ENCODE measurements at regions not wholly inside any gene's neighbourhood (a gene's known extent, or its start where the extent isn't known, plus 50 kb on each side); places are given as distances from the start of the nearest gene placed in this dataset.

- Histone ChIP-seq H3K4me3 (ENCODE audit: control insufficient read depth in 1 of 2, extremely low read depth in 1 of 2, low read length in 1 of 2) (no peak overlapping the region), H3K9me3 (no peaks in the 10 kb centered on the region), H3K27me3 (replicated peaks in 1 of 2; ENCODE audit: control insufficient read depth in 2 of 2, extremely low read depth in 1 of 2, insufficient read depth in 2 of 2, low read length in 1 of 2) (peaks cover 0 to 24% of the 10 kb centered on the region in 2 experiments), H3K27ac (ENCODE audit: low read length) (no peak overlapping the region), H3K36me3 (ENCODE audit: control insufficient read depth in 2 of 2, extremely low read depth in 1 of 2, insufficient read depth in 1 of 2, low read length in 1 of 2) (no peaks in the 10 kb centered on the region), H3K4me1 (ENCODE audit: control insufficient read depth in 1 of 2, extremely low read depth in 1 of 2, insufficient read depth in 2 of 2, low read length in 2 of 2) (peaks cover 0 to 2% of the 10 kb centered on the region in 2 experiments)
- Mint-ChIP-seq H3K9me3 (no peaks in the 10 kb centered on the region), H3K27ac (no peak overlapping the region), H3K36me3 (no peaks in the 10 kb centered on the region), H3K4me1 (peaks cover 0 to 5% (median 0%) of the 10 kb centered on the region in 3 donors), H3K27me3 (peaks cover 0 to 3% of the 10 kb centered on the region in 2 donors), H3K4me3 (no peak overlapping the region)
- POLR2A ChIA-PET: no interaction called here
- CTCF ChIA-PET: interaction anchor here in 1 of 2 donors (0.6 kb wide), 1 partner anchor 854 kb away, joined by 3 read pairs; no protein-coding TSS in a partner anchor
- 82% methylated on average over 7 of the region's 10 CpGs for WGBS (ENCODE audit: insufficient coverage)
- ATAC-seq (replicated peaks in 1 of 4) (no peak), DNase-seq (no peak)
These were observed 234.1 kb downstream of the BCL11B start for GRCh38 chr14:99037777-99038430.

DNA sequence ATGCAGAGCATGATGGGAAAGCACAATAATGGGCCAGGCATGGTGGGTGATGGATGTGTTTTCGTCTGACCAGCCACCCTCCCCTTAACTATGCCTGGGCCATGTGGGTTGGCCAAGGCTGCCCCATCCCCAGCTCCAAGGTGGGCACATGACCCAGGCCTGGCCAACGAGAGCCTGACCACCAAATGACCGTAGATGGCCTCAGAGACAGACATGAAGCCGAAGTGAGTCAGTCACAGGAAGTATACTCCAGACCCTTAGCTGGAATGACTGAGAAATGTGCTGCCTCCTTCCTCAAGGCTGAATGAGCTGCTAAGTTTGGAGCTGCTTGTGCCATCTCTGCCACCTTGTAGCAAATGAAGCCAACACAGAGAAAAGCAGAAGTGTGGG, 233.6 kb downstream of the BCL11B start:
- H3K4me1 Mint-ChIP-seq: peaks cover 0 to 5% (median 0%) of the 10 kb centered on the region in 3 donors
- DNase-seq (no peak), ATAC-seq (replicated peaks in 1 of 4) (no peak)
- no peaks in the 10 kb centered on the region for H3K9me3 Mint-ChIP-seq
- H3K27me3 ChIP-seq (replicated peaks in 1 of 2; ENCODE audit: control insufficient read depth in 2 of 2, extremely low read depth in 1 of 2, insufficient read depth in 2 of 2, low read length in 1 of 2): peaks cover 0 to 24% of the 10 kb centered on the region in 2 experiments
- no peaks in the 10 kb centered on the region for H3K36me3 Mint-ChIP-seq
- H3K36me3 ChIP-seq (ENCODE audit: control insufficient read depth in 2 of 2, extremely low read depth in 1 of 2, insufficient read depth in 1 of 2, low read length in 1 of 2): no peaks in the 10 kb centered on the region
- H3K9me3 ChIP-seq: no peaks in the 10 kb centered on the region
- H3K27ac Mint-ChIP-seq: no peak overlapping the region
- H3K4me3 ChIP-seq (ENCODE audit: control insufficient read depth in 1 of 2, extremely low read depth in 1 of 2, low read length in 1 of 2): no peak overlapping the region
- no peak overlapping the region for H3K4me3 Mint-ChIP-seq
- ChIA-PET POLR2A (no interaction called here), CTCF (interaction anchor here in 1 of 2 donors (0.6 kb wide), 1 partner anchor 854 kb away, joined by 3 read pairs; no protein-coding TSS in a partner anchor)
- peaks cover 0 to 3% of the 10 kb centered on the region in 2 donors for H3K27me3 Mint-ChIP-seq
- WGBS (ENCODE audit: insufficient coverage): 47% methylated on average over 3 of the region's 4 CpGs
- H3K27ac ChIP-seq (ENCODE audit: low read length): no peak overlapping the region
- H3K4me1 ChIP-seq (ENCODE audit: control insufficient read depth in 1 of 2, extremely low read depth in 1 of 2, insufficient read depth in 2 of 2, low read length in 2 of 2): peaks cover 0 to 2% of the 10 kb centered on the region in 2 experiments

- ATAC-seq (replicated peaks in 1 of 4) (no peak), DNase-seq (no peak)
- ChIA-PET CTCF (no interaction called here), POLR2A (no interaction called here)
- Histone ChIP-seq H3K4me3 (ENCODE audit: control insufficient read depth in 1 of 2, extremely low read depth in 1 of 2, low read length in 1 of 2) (no peak overlapping the region), H3K9me3 (no peaks in the 10 kb centered on the region), H3K4me1 (ENCODE audit: control insufficient read depth in 1 of 2, extremely low read depth in 1 of 2, insufficient read depth in 2 of 2, low read length in 2 of 2) (peaks cover 0 to 2% of the 10 kb centered on the region in 2 experiments), H3K27me3 (replicated peaks in 1 of 2; ENCODE audit: control insufficient read depth in 2 of 2, extremely low read depth in 1 of 2, insufficient read depth in 2 of 2, low read length in 1 of 2) (peaks cover 0 to 19% of the 10 kb centered on the region in 2 experiments), H3K27ac (ENCODE audit: low read length) (no peak overlapping the region), H3K36me3 (ENCODE audit: control insufficient read depth in 2 of 2, extremely low read depth in 1 of 2, insufficient read depth in 1 of 2, low read length in 1 of 2) (no peaks in the 10 kb centered on the region)
- Mint-ChIP-seq H3K27ac (no peak overlapping the region), H3K4me1 (no peaks in the 10 kb centered on the region), H3K27me3 (peaks cover 0 to 3% of the 10 kb centered on the region in 2 donors), H3K4me3 (no peak overlapping the region), H3K36me3 (peaks cover 4% of the 10 kb centered on the region), H3K9me3 (peaks cover 0 to 5% (median 0%) of the 10 kb centered on the region in 3 donors)
- WGBS (ENCODE audit: insufficient coverage): 89% methylated on average over 6 of the region's 12 CpGs
These were observed 232.5 kb downstream of the BCL11B start for GRCh38 chr14:99039331-99040041.

DNA sequence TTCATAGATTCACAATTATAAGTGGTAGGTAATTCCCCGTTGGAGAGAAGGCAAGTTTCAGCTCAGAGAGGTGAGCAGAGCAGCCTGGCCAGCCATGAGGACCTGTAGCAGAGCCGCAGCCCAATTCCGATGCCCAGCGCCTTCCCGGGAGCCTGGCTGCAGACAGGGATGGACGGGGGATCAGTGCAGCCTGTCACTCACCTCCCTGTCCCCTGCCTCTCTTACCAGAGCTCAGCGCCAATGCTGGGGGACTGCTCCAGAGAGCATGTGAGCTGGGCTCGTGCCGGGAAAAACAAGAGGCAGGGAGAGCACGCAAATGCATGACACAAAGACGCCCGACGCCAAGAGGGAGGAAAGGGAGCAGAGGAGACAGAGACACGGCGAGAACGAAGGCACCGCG, 231.9 kb downstream of the BCL11B start:
- CTCF ChIA-PET: no interaction called here
- no peak for ATAC-seq (replicated peaks in 1 of 4)
- H3K4me1 Mint-ChIP-seq: no peaks in the 10 kb centered on the region
- no peak overlapping the region for H3K27ac ChIP-seq (ENCODE audit: low read length)
- DNase-seq: no peak
- H3K9me3 Mint-ChIP-seq: peaks cover 0 to 10% (median 0%) of the 10 kb centered on the region in 3 donors
- H3K27ac Mint-ChIP-seq: no peak overlapping the region
- peaks cover 0 to 2% of the 10 kb centered on the region in 2 experiments for H3K4me1 ChIP-seq (ENCODE audit: control insufficient read depth in 1 of 2, extremely low read depth in 1 of 2, insufficient read depth in 2 of 2, low read length in 2 of 2)
- no peaks in the 10 kb centered on the region for H3K36me3 ChIP-seq (ENCODE audit: control insufficient read depth in 2 of 2, extremely low read depth in 1 of 2, insufficient read depth in 1 of 2, low read length in 1 of 2)
- H3K4me3 Mint-ChIP-seq: no peak overlapping the region
- H3K9me3 ChIP-seq: no peaks in the 10 kb centered on the region
- H3K36me3 Mint-ChIP-seq: peaks cover 9% of the 10 kb centered on the region
- 90% methylated on average over 10 of the region's 18 CpGs for WGBS (ENCODE audit: insufficient coverage)
- no peaks in the 10 kb centered on the region for H3K27me3 Mint-ChIP-seq
- no peak overlapping the region for H3K4me3 ChIP-seq (ENCODE audit: control insufficient read depth in 1 of 2, extremely low read depth in 1 of 2, low read length in 1 of 2)
- peaks cover 0 to 18% of the 10 kb centered on the region in 2 experiments for H3K27me3 ChIP-seq (replicated peaks in 1 of 2; ENCODE audit: control insufficient read depth in 2 of 2, extremely low read depth in 1 of 2, insufficient read depth in 2 of 2, low read length in 1 of 2)
- POLR2A ChIA-PET: no interaction called here

GRCh38 chr14:99040711-99041110, 231.3 kb downstream of the BCL11B start:
- Mint-ChIP-seq H3K27ac (no peak overlapping the region), H3K4me3 (no peak overlapping the region), H3K36me3 (peaks cover 9% of the 10 kb centered on the region), H3K27me3 (no peaks in the 10 kb centered on the region), H3K4me1 (no peaks in the 10 kb centered on the region), H3K9me3 (peaks cover 0 to 12% (median 0%) of the 10 kb centered on the region in 3 donors)
- Histone ChIP-seq H3K4me3 (ENCODE audit: control insufficient read depth in 1 of 2, extremely low read depth in 1 of 2, low read length in 1 of 2) (no peak overlapping the region), H3K9me3 (no peaks in the 10 kb centered on the region), H3K4me1 (ENCODE audit: control insufficient read depth in 1 of 2, extremely low read depth in 1 of 2, insufficient read depth in 2 of 2, low read length in 2 of 2) (peaks cover 0 to 2% of the 10 kb centered on the region in 2 experiments), H3K36me3 (ENCODE audit: control insufficient read depth in 2 of 2, extremely low read depth in 1 of 2, insufficient read depth in 1 of 2, low read length in 1 of 2) (no peaks in the 10 kb centered on the region), H3K27ac (ENCODE audit: low read length) (no peak overlapping the region), H3K27me3 (replicated peaks in 1 of 2; ENCODE audit: control insufficient read depth in 2 of 2, extremely low read depth in 1 of 2, insufficient read depth in 2 of 2, low read length in 1 of 2) (peaks cover 0 to 14% of the 10 kb centered on the region in 2 experiments)
- WGBS (ENCODE audit: insufficient coverage): 94% methylated on average over 5 of the region's 17 CpGs
- ATAC-seq (replicated peaks in 1 of 4) (no peak), DNase-seq (no peak)
- CTCF ChIA-PET: no interaction called here
- POLR2A ChIA-PET: no interaction called here

DNA sequence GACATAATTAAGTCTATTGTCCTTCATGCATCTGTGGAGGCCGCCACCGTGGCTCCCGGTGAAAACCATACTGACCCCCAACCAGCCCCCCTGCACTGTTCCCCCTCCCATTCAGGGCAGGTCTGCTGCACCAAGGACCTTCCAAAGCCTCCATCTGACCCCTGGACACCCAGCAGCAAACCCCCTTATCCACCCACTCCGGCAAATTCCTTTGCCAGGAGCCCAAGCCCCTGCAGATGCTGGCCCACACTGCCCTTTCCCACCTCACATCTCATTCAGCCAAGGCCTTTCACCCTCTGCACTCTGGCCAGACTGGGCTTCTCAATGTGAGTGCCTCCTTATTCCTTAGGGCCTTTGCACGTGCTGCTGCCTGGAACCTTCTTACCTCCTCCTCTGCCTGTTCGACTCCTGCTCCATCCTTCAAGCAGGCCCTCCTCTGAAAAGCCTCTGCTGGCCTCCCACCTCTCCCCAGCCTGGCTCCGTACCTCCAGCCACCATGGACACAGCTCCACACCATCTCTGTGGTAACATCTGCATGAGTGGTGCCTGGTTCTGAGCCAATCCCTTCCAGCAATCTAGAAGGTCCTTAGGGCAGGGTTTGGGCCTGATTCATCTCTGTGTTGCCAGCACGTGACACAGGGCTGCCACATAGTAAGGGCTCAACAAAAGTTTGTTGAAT, 230.7 kb downstream of the BCL11B start:
- no peaks in the 10 kb centered on the region for H3K9me3 ChIP-seq
- H3K4me3 Mint-ChIP-seq: no peak overlapping the region
- 79% methylated on average over 8 of the region's 8 CpGs for WGBS (ENCODE audit: insufficient coverage)
- no peaks in the 10 kb centered on the region for H3K36me3 ChIP-seq (ENCODE audit: control insufficient read depth in 2 of 2, extremely low read depth in 1 of 2, insufficient read depth in 1 of 2, low read length in 1 of 2)
- ChIA-PET POLR2A (no interaction called here), CTCF (no interaction called here)
- no peak for ATAC-seq (replicated peaks in 1 of 4)
- peaks cover 0 to 8% of the 10 kb centered on the region in 2 experiments for H3K27me3 ChIP-seq (replicated peaks in 1 of 2; ENCODE audit: control insufficient read depth in 2 of 2, extremely low read depth in 1 of 2, insufficient read depth in 2 of 2, low read length in 1 of 2)
- DNase-seq: no peak
- H3K27ac ChIP-seq (ENCODE audit: low read length): no peak overlapping the region
- no peak overlapping the region for H3K4me3 ChIP-seq (ENCODE audit: control insufficient read depth in 1 of 2, extremely low read depth in 1 of 2, low read length in 1 of 2)
- H3K9me3 Mint-ChIP-seq: peaks cover 0 to 12% (median 0%) of the 10 kb centered on the region in 3 donors
- H3K27me3 Mint-ChIP-seq: no peaks in the 10 kb centered on the region
- peaks cover 9% of the 10 kb centered on the region for H3K36me3 Mint-ChIP-seq
- H3K27ac Mint-ChIP-seq: no peak overlapping the region
- H3K4me1 ChIP-seq (ENCODE audit: control insufficient read depth in 1 of 2, extremely low read depth in 1 of 2, insufficient read depth in 2 of 2, low read length in 2 of 2): peaks cover 0 to 5% of the 10 kb centered on the region in 2 experiments
- H3K4me1 Mint-ChIP-seq: peaks cover 0 to 2% (median 0%) of the 10 kb centered on the region in 3 donors
